Erythroblast (primary cell): ENCODE measurements at regions not wholly inside any gene's neighbourhood (a gene's known extent, or its start where the extent isn't known, plus 50 kb on each side); places are given as distances from the start of the nearest gene placed in this dataset.

ENCODE experiments used
- GATA1 ChIP-seq: IDR thresholded peaks from 2 replicates; pipeline ENCODE4 v1.6.1; 2011; ENCODE audit warnings: low read depth, mild to moderate bottlenecking, control low read depth, low read length, moderate library complexity
- POLR2A ChIP-seq: IDR thresholded peaks from 2 replicates; pipeline ENCODE4 v1.6.1; 2011; ENCODE audit warnings: mild to moderate bottlenecking, low read length

DNA sequence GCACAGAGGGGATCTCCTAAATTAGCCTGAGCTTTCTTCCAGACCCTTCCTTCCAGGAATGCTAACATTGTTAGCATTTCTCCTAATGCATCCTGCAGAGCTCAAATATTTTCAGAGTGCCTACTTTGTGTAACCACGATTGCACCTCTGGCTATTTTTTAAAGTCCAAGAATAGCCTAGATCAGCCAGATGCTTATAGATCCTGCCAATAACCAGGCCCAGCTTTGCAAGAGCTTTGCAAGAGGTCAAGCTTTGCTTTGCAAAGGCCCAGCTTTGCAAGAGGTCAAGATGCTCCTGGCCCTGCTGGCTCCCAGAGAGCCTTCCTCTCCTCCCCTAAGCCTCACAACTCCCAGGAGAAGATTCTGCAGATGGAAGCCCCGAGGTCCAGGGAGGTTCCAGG lies 491.9 kb downstream of the MN1 start:
- no peak for TF ChIP-seq POLR2A
- TF ChIP-seq GATA1 = no peak
